OCI-LY1 (cell line): ENCODE measurements at regions not wholly inside any gene's neighbourhood (a gene's known extent, or its start where the extent isn't known, plus 50 kb on each side); places are given as distances from the start of the nearest gene placed in this dataset.

ENCODE experiments used
- CTCF ChIP-seq: fragments of 200-600 bp; sonication (generic), shearing (Covaris generic); IDR thresholded peaks from 2 replicates; pipeline ENCODE4 v1.5.1; 2017; ENCODE audit warnings: mild to moderate bottlenecking, antibody characterized with exemption, low read length, moderate library complexity, mixed read lengths
- EZH2 ChIP-seq: fragments of 200-600 bp; sonication (generic), shearing (Covaris generic); IDR thresholded peaks from 2 replicates; pipeline ENCODE4 v1.8.0; 2017; ENCODE audit warnings: borderline replicate concordance, mixed run types, mild to moderate bottlenecking, antibody characterized with exemption, low read length, moderate library complexity, mixed read lengths

GRCh38 chr7:142584765-142585164 is 164.5 kb upstream of the PRSS1 start:
- no peak for TF ChIP-seq CTCF
- no peak for TF ChIP-seq EZH2
